GM12873 (cell line): ENCODE measurements at regions not wholly inside any gene's neighbourhood (a gene's known extent, or its start where the extent isn't known, plus 50 kb on each side); places are given as distances from the start of the nearest gene placed in this dataset.

Experiments used
- CTCF ChIP-seq: IDR thresholded peaks from 2 replicates; pipeline ENCODE4 v1.5.1; 2012; ENCODE audit warnings: low read depth, mild to moderate bottlenecking, moderate library complexity, low read length, control low read depth; ENCODE audit not compliant: insufficient read depth; ENCODE audit errors: missing control alignments

GRCh38 chr5:125639858-125640257 lies 783.4 kb upstream of the GRAMD2B start:
- TF ChIP-seq CTCF, result no peak

GRCh38 chr5:125652761-125653160 lies 770.4 kb upstream of the GRAMD2B start:
- TF ChIP-seq CTCF, result no peak

GRCh38 chr5:125654392-125654791 lies 768.8 kb upstream of the GRAMD2B start:
- TF ChIP-seq CTCF, result no peak

- no peak for TF ChIP-seq CTCF
Observed at GRCh38 chr5:125655156-125655555, 768.1 kb upstream of the GRAMD2B start.

GRCh38 chr5:125657936-125658335 lies 765.3 kb upstream of the GRAMD2B start:
- TF ChIP-seq CTCF, result no peak

- TF ChIP-seq CTCF, result no peak
Observed at GRCh38 chr5:125659316-125660023, 763.7 kb upstream of the GRAMD2B start.

- no peak for TF ChIP-seq CTCF
Observed at GRCh38 chr5:125660231-125660895, 762.8 kb upstream of the GRAMD2B start.
